Fibroblast of the aortic adventitia (primary cell): ENCODE measurements at regions not wholly inside any gene's neighbourhood (a gene's known extent, or its start where the extent isn't known, plus 50 kb on each side); places are given as distances from the start of the nearest gene placed in this dataset.

Source experiments
- DNase-seq: peaks from one replicate; pipeline ENCODE4 v3.0.0-alpha.2; 2010; ENCODE audit warnings: low read depth
- H3K4me3 ChIP-seq: 2 replicates; pipeline ENCODE4 v1.5.1; 2011; ENCODE audit warnings: low read depth, mild to moderate bottlenecking, control low read depth, low read length, moderate library complexity
- CTCF ChIP-seq: IDR thresholded peaks from 2 replicates; pipeline ENCODE4 v1.5.1; 2011; ENCODE audit warnings: mild to moderate bottlenecking, low read length, control low read depth, inconsistent platforms; ENCODE audit not compliant: insufficient read depth

- no peak for DNase-seq
- no peak overlapping the region for H3K4me3 ChIP-seq
- no peak for TF ChIP-seq CTCF
Measured at GRCh38 chr6:164533045-164533362, 776.4 kb downstream of the C6orf118 start.

GRCh38 chr6:164532198-164533044 is 777.0 kb downstream of the C6orf118 start:
- DNase-seq: no peak
- no peak overlapping the region for H3K4me3 ChIP-seq
- no peak for TF ChIP-seq CTCF

DNA sequence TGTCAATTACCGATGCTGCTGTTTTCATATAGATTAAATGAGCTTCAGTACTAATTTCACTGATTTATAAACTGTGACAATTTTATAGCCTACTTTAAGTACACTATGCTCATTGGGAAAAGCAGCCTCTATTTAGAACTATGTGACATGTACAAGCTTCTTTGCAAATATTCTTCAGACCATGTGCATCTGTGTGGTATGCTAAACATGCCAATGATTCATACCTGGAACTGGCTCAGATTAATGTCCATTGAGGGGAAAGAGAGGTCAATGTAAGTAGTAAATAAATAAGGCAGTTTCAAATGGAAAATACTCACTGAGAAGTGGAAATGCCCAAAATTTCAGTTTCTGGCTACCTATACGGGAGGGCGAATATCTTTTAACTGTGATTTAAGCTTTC is 777.7 kb downstream of the C6orf118 start:
- H3K4me3 ChIP-seq: no peak overlapping the region
- DNase-seq: no peak
- no peak for TF ChIP-seq CTCF

- DNase-seq: no peak
- no peak for TF ChIP-seq CTCF
- no peak overlapping the region for H3K4me3 ChIP-seq
Measured at GRCh38 chr6:164528539-164528938, 780.9 kb downstream of the C6orf118 start.

GRCh38 chr6:164523087-164523654 is 786.2 kb downstream of the C6orf118 start:
- TF ChIP-seq CTCF: no peak
- H3K4me3 ChIP-seq: no peak overlapping the region
- DNase-seq: no peak

GRCh38 chr6:164520916-164521315 is 788.5 kb downstream of the C6orf118 start:
- TF ChIP-seq CTCF: no peak
- H3K4me3 ChIP-seq: no peak overlapping the region
- no peak for DNase-seq
